ENCODE measurements at regions not wholly inside any gene's neighbourhood (a gene's known extent, or its start where the extent isn't known, plus 50 kb on each side); places are given as distances from the start of the nearest gene placed in this dataset.

GRCh38 chr5:117431091-117431490 lies 856.5 kb upstream of the SEMA6A start:
- Histone ChIP-seq H3K9me3 (replicated peaks; ENCODE audit: low read length) (no peaks in the 10 kb centered on the region), H3K4me1 (ENCODE audit: control insufficient read depth, insufficient read depth, low read length) (no peaks in the 10 kb centered on the region), H3K9ac (ENCODE audit: low read depth, low read length) (no peak overlapping the region), H3K36me3 (ENCODE audit: insufficient read depth, low read length) (no peaks in the 10 kb centered on the region), H3K4me2 (ENCODE audit: low read length) (no peak overlapping the region), H3K4me3 (ENCODE audit: low read length) (no peak overlapping the region), H3K27me3 (ENCODE audit: control insufficient read depth, insufficient read depth, low read length) (no peaks in the 10 kb centered on the region)

- no peaks in the 10 kb centered on the region for H3K36me3 ChIP-seq (ENCODE audit: insufficient read depth, low read length)
Observed at GRCh38 chr5:117425163-117425562, 850.5 kb upstream of the SEMA6A start.

GRCh38 chr5:117424559-117424958 lies 849.9 kb upstream of the SEMA6A start:
- Histone ChIP-seq H3K4me1 (ENCODE audit: control insufficient read depth, insufficient read depth, low read length) (no peaks in the 10 kb centered on the region), H3K9me3 (replicated peaks; ENCODE audit: low read length) (no peaks in the 10 kb centered on the region), H3K36me3 (ENCODE audit: insufficient read depth, low read length) (no peaks in the 10 kb centered on the region), H3K27me3 (ENCODE audit: control insufficient read depth, insufficient read depth, low read length) (no peaks in the 10 kb centered on the region), H3K4me3 (ENCODE audit: low read length) (no peak overlapping the region), H3K4me2 (ENCODE audit: low read length) (no peak overlapping the region), H3K9ac (ENCODE audit: low read depth, low read length) (no peak overlapping the region)

More at GRCh38 chr5:117425163-117425562, 850.5 kb upstream of the SEMA6A start:
- H3K27me3 ChIP-seq (ENCODE audit: control insufficient read depth, insufficient read depth, low read length) = no peaks in the 10 kb centered on the region
- no peaks in the 10 kb centered on the region for H3K4me1 ChIP-seq (ENCODE audit: control insufficient read depth, insufficient read depth, low read length)
- no peaks in the 10 kb centered on the region for H3K9me3 ChIP-seq (replicated peaks; ENCODE audit: low read length)
- H3K9ac ChIP-seq (ENCODE audit: low read depth, low read length) = no peak overlapping the region
- no peak overlapping the region for H3K4me2 ChIP-seq (ENCODE audit: low read length)
- no peak overlapping the region for H3K4me3 ChIP-seq (ENCODE audit: low read length)

GRCh38 chr5:117417501-117417900 lies 842.9 kb upstream of the SEMA6A start:
- no peak overlapping the region for H3K4me2 ChIP-seq (ENCODE audit: low read length)
- no peaks in the 10 kb centered on the region for H3K9me3 ChIP-seq (replicated peaks; ENCODE audit: low read length)
- no peak overlapping the region for H3K9ac ChIP-seq (ENCODE audit: low read depth, low read length)
- H3K4me1 ChIP-seq (ENCODE audit: control insufficient read depth, insufficient read depth, low read length) = no peaks in the 10 kb centered on the region
- no peaks in the 10 kb centered on the region for H3K36me3 ChIP-seq (ENCODE audit: insufficient read depth, low read length)
- no peaks in the 10 kb centered on the region for H3K27me3 ChIP-seq (ENCODE audit: control insufficient read depth, insufficient read depth, low read length)
- H3K4me3 ChIP-seq (ENCODE audit: low read length) = no peak overlapping the region

GRCh38 chr5:117414926-117415325 lies 840.3 kb upstream of the SEMA6A start:
- no peaks in the 10 kb centered on the region for H3K4me1 ChIP-seq (ENCODE audit: control insufficient read depth, insufficient read depth, low read length)
- no peak overlapping the region for H3K4me2 ChIP-seq (ENCODE audit: low read length)
- H3K9ac ChIP-seq (ENCODE audit: low read depth, low read length) = no peak overlapping the region
- H3K4me3 ChIP-seq (ENCODE audit: low read length) = no peak overlapping the region
- H3K27me3 ChIP-seq (ENCODE audit: control insufficient read depth, insufficient read depth, low read length) = no peaks in the 10 kb centered on the region
- H3K36me3 ChIP-seq (ENCODE audit: insufficient read depth, low read length) = no peaks in the 10 kb centered on the region
- H3K9me3 ChIP-seq (replicated peaks; ENCODE audit: low read length) = no peaks in the 10 kb centered on the region

GRCh38 chr5:117411701-117412100 lies 837.1 kb upstream of the SEMA6A start:
- H3K4me1 ChIP-seq (ENCODE audit: control insufficient read depth, insufficient read depth, low read length) = no peaks in the 10 kb centered on the region
- H3K9me3 ChIP-seq (replicated peaks; ENCODE audit: low read length) = no peaks in the 10 kb centered on the region
- H3K4me3 ChIP-seq (ENCODE audit: low read length) = no peak overlapping the region
- H3K27me3 ChIP-seq (ENCODE audit: control insufficient read depth, insufficient read depth, low read length) = no peaks in the 10 kb centered on the region
- no peak overlapping the region for H3K4me2 ChIP-seq (ENCODE audit: low read length)
- no peaks in the 10 kb centered on the region for H3K36me3 ChIP-seq (ENCODE audit: insufficient read depth, low read length)
- H3K9ac ChIP-seq (ENCODE audit: low read depth, low read length) = no peak overlapping the region

- Histone ChIP-seq H3K36me3 (ENCODE audit: insufficient read depth, low read length) (no peaks in the 10 kb centered on the region), H3K4me1 (ENCODE audit: control insufficient read depth, insufficient read depth, low read length) (no peaks in the 10 kb centered on the region), H3K9me3 (replicated peaks; ENCODE audit: low read length) (no peaks in the 10 kb centered on the region), H3K4me2 (ENCODE audit: low read length) (no peak overlapping the region), H3K9ac (ENCODE audit: low read depth, low read length) (no peak overlapping the region), H3K27me3 (ENCODE audit: control insufficient read depth, insufficient read depth, low read length) (no peaks in the 10 kb centered on the region), H3K4me3 (ENCODE audit: low read length) (no peak overlapping the region)
Observed at GRCh38 chr5:117405197-117405596, 830.6 kb upstream of the SEMA6A start.

- Histone ChIP-seq H3K4me1 (ENCODE audit: control insufficient read depth, insufficient read depth, low read length) (no peaks in the 10 kb centered on the region), H3K9ac (ENCODE audit: low read depth, low read length) (no peak overlapping the region), H3K4me2 (ENCODE audit: low read length) (no peak overlapping the region), H3K27me3 (ENCODE audit: control insufficient read depth, insufficient read depth, low read length) (peaks cover 4% of the 10 kb centered on the region), H3K36me3 (ENCODE audit: insufficient read depth, low read length) (no peaks in the 10 kb centered on the region), H3K4me3 (ENCODE audit: low read length) (no peak overlapping the region), H3K9me3 (replicated peaks; ENCODE audit: low read length) (no peaks in the 10 kb centered on the region)
Observed at GRCh38 chr5:117394506-117395157, 820.0 kb upstream of the SEMA6A start.

GRCh38 chr5:117393125-117393524 lies 818.5 kb upstream of the SEMA6A start:
- Histone ChIP-seq H3K9me3 (replicated peaks; ENCODE audit: low read length) (no peaks in the 10 kb centered on the region), H3K4me2 (ENCODE audit: low read length) (no peak overlapping the region), H3K27me3 (ENCODE audit: control insufficient read depth, insufficient read depth, low read length) (peaks cover 4% of the 10 kb centered on the region), H3K9ac (ENCODE audit: low read depth, low read length) (no peak overlapping the region), H3K4me1 (ENCODE audit: control insufficient read depth, insufficient read depth, low read length) (no peaks in the 10 kb centered on the region), H3K36me3 (ENCODE audit: insufficient read depth, low read length) (no peaks in the 10 kb centered on the region), H3K4me3 (ENCODE audit: low read length) (no peak overlapping the region)

GRCh38 chr5:117380316-117380715 lies 805.7 kb upstream of the SEMA6A start:
- Histone ChIP-seq H3K4me3 (ENCODE audit: low read length) (no peak overlapping the region), H3K4me1 (ENCODE audit: control insufficient read depth, insufficient read depth, low read length) (no peaks in the 10 kb centered on the region), H3K9ac (ENCODE audit: low read depth, low read length) (no peak overlapping the region), H3K27me3 (ENCODE audit: control insufficient read depth, insufficient read depth, low read length) (no peaks in the 10 kb centered on the region), H3K4me2 (ENCODE audit: low read length) (no peak overlapping the region), H3K9me3 (replicated peaks; ENCODE audit: low read length) (no peaks in the 10 kb centered on the region), H3K36me3 (ENCODE audit: insufficient read depth, low read length) (no peaks in the 10 kb centered on the region)

GRCh38 chr5:117379521-117379920 lies 804.9 kb upstream of the SEMA6A start:
- Histone ChIP-seq H3K4me3 (ENCODE audit: low read length) (no peak overlapping the region), H3K4me1 (ENCODE audit: control insufficient read depth, insufficient read depth, low read length) (no peaks in the 10 kb centered on the region), H3K36me3 (ENCODE audit: insufficient read depth, low read length) (no peaks in the 10 kb centered on the region), H3K27me3 (ENCODE audit: control insufficient read depth, insufficient read depth, low read length) (no peaks in the 10 kb centered on the region), H3K9me3 (replicated peaks; ENCODE audit: low read length) (no peaks in the 10 kb centered on the region), H3K9ac (ENCODE audit: low read depth, low read length) (no peak overlapping the region), H3K4me2 (ENCODE audit: low read length) (no peak overlapping the region)

GRCh38 chr5:117376748-117377147 lies 802.1 kb upstream of the SEMA6A start:
- Histone ChIP-seq H3K9ac (ENCODE audit: low read depth, low read length) (no peak overlapping the region), H3K4me2 (ENCODE audit: low read length) (no peak overlapping the region), H3K36me3 (ENCODE audit: insufficient read depth, low read length) (no peaks in the 10 kb centered on the region)

More at GRCh38 chr5:117376748-117377147, 802.1 kb upstream of the SEMA6A start:
- Histone ChIP-seq H3K4me3 (ENCODE audit: low read length) (no peak overlapping the region), H3K9me3 (replicated peaks; ENCODE audit: low read length) (no peaks in the 10 kb centered on the region), H3K27me3 (ENCODE audit: control insufficient read depth, insufficient read depth, low read length) (no peaks in the 10 kb centered on the region), H3K4me1 (ENCODE audit: control insufficient read depth, insufficient read depth, low read length) (no peaks in the 10 kb centered on the region)

All from skeletal muscle satellite cell (primary cell).